AG04450 (cell line): ENCODE measurements at regions not wholly inside any gene's neighbourhood (a gene's known extent, or its start where the extent isn't known, plus 50 kb on each side); places are given as distances from the start of the nearest gene placed in this dataset.
A peak's percentile ranks its signal among the peaks of the same experiment; 100 is the strongest.

Experiments
- CTCF ChIA-PET: fragments of 300-600, 350-600 bp; formaldehyde crosslinking; extraction: SDS; loops from one replicate; lab custom pipeline; 2022; ENCODE audit warnings: antibody characterized with exemption, inconsistent platforms; lab: Charles Lee
- POLR2A ChIA-PET: fragments of 350-600 bp; formaldehyde crosslinking; extraction: SDS; loops from one replicate; lab custom pipeline; 2021; ENCODE audit warnings: antibody characterized with exemption, inconsistent platforms; lab: Yijun Ruan, JAX
- DNase-seq: peaks from one replicate; pipeline ENCODE4 v3.0.0-alpha.2; 2011; ENCODE audit warnings: low read depth, low spot score
- H3K27ac ChIP-seq: one replicate; pipeline ENCODE4 v1.5.1; 2012; ENCODE audit warnings: low read depth, low read length, control low read depth
- H3K27me3 ChIP-seq: one replicate; pipeline ENCODE4 v1.6.0; 2012; ENCODE audit warnings: low read length; ENCODE audit not compliant: control insufficient read depth, insufficient read depth
- H3K4me3 ChIP-seq: 2 replicates; pipeline ENCODE4 v1.5.1; 2011; ENCODE audit warnings: mild to moderate bottlenecking, low read depth, low read length, control low read depth
- H3K9me3 ChIP-seq: 2 replicates; pipeline ENCODE4 v1.5.1; 2012; ENCODE audit warnings: low read length; ENCODE audit not compliant: control insufficient read depth, insufficient read depth
- CTCF ChIP-seq: IDR thresholded peaks from 2 replicates; pipeline ENCODE4 v1.5.1; 2011; ENCODE audit warnings: low read depth, low read length, control low read depth, inconsistent platforms

GRCh38 chr20:37624963-37625362 lies 68.9 kb upstream of the CTNNBL1 start:
- TF ChIP-seq CTCF, result no peak
- peaks cover 9% of the 10 kb centered on the region for H3K27me3 ChIP-seq
- no peaks in the 10 kb centered on the region for H3K9me3 ChIP-seq
- ChIA-PET POLR2A (no interaction called here), CTCF (no interaction called here)
- no peak overlapping the region for H3K4me3 ChIP-seq
- no peak for DNase-seq
- H3K27ac ChIP-seq, result no peak overlapping the region

- no peak overlapping the region for H3K4me3 ChIP-seq
- DNase-seq, result no peak
- POLR2A ChIA-PET, result no interaction called here
Observed at GRCh38 chr20:37622728-37623127, 71.1 kb upstream of the CTNNBL1 start.

GRCh38 chr20:37619496-37619895 lies 74.3 kb upstream of the CTNNBL1 start:
- DNase-seq, result no peak
- Histone ChIP-seq H3K27me3 (peaks cover 5% of the 10 kb centered on the region), H3K9me3 (no peaks in the 10 kb centered on the region), H3K27ac (no peak overlapping the region), H3K4me3 (no peak overlapping the region)
- no peak for TF ChIP-seq CTCF
- POLR2A ChIA-PET, result no interaction called here
- CTCF ChIA-PET, result no interaction called here

More at GRCh38 chr20:37622728-37623127, 71.1 kb upstream of the CTNNBL1 start:
- Histone ChIP-seq H3K9me3 (no peaks in the 10 kb centered on the region), H3K27ac (no peak overlapping the region), H3K27me3 (peaks cover 5% of the 10 kb centered on the region)
- CTCF ChIA-PET, result interaction anchor here (0.5 kb wide), 1 partner anchor 451 kb away, joined by 3 read pairs; no protein-coding TSS in a partner anchor
- TF ChIP-seq CTCF, result no peak

GRCh38 chr20:37616110-37616425 lies 77.8 kb upstream of the CTNNBL1 start:
- TF ChIP-seq CTCF, result no peak
- H3K4me3 ChIP-seq, result no peak overlapping the region
- no peak for DNase-seq
- peaks cover 3% of the 10 kb centered on the region for H3K27me3 ChIP-seq
- no peaks in the 10 kb centered on the region for H3K9me3 ChIP-seq
- H3K27ac ChIP-seq, result no peak overlapping the region
- CTCF ChIA-PET, result interaction anchor here (0.6 to 1.3 kb wide), 5 partner anchors 13 to 576 kb away, joined by 3 to 4 read pairs (median 3); no protein-coding TSS in a partner anchor
- POLR2A ChIA-PET, result no interaction called here

GRCh38 chr20:37615340-37616109 lies 78.3 kb upstream of the CTNNBL1 start:
- H3K27ac ChIP-seq, result no peak overlapping the region
- H3K27me3 ChIP-seq, result peaks cover 3% of the 10 kb centered on the region
- no peak overlapping the region for H3K4me3 ChIP-seq
- CTCF ChIA-PET, result interaction anchor here (0.6 to 1.3 kb wide), 4 partner anchors 22 to 576 kb away, joined by 3 to 4 read pairs (median 3); no protein-coding TSS in a partner anchor
- no peak for DNase-seq
- H3K9me3 ChIP-seq, result no peaks in the 10 kb centered on the region
- TF ChIP-seq CTCF, result peak; percentile 67
- POLR2A ChIA-PET, result no interaction called here
